ENCODE measurements at regions not wholly inside any gene's neighbourhood (a gene's known extent, or its start where the extent isn't known, plus 50 kb on each side); places are given as distances from the start of the nearest gene placed in this dataset.
"Not testable (repeated sequence)": the region's sequence is repeated elsewhere in the genome, so short reads cannot be mapped to it uniquely, and the experiment has no call there.

GRCh38 chr10:35776557-35776956, 134.5 kb upstream of the FZD8 start:
- not testable (repeated sequence) for H3K4me1 ChIP-seq (ENCODE audit: control insufficient read depth, insufficient read depth, low read length); H3K36me3 ChIP-seq (ENCODE audit: control insufficient read depth, insufficient read depth, low read length); H3K27ac ChIP-seq (ENCODE audit: low read depth, low read length); H3K27me3 ChIP-seq (ENCODE audit: control insufficient read depth, insufficient read depth, low read length); DNase-seq (ENCODE audit: low read depth in 4 of 6, low spot score in 6 of 6); H3K4me3 ChIP-seq (ENCODE audit: low read depth, low read length); H3K9me3 ChIP-seq (ENCODE audit: control insufficient read depth, insufficient read depth, low read length)

DNA sequence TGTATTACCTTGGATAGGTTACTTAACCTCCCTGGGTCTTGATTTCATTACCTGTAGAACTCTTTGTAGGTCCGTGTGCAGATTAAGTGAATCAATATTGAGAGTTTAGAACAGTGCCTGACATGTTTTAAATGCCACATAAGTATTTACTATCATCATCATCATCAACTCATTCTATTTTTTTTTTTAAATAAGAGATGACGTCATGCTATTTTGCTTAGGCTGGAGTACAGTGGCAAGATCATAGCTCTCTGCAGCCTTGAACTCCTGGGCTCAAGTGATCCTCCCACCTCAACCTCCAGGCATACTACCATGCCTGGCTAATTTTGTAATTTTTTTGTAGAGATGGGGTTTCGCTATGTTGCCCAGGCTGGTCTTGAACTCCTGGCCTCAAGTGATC, 132.0 kb upstream of the FZD8 start:
- Histone ChIP-seq H3K27ac (ENCODE audit: low read depth, low read length) (no peak overlapping the region), H3K36me3 (ENCODE audit: control insufficient read depth, insufficient read depth, low read length) (no peaks in the 10 kb centered on the region), H3K4me3 (ENCODE audit: low read depth, low read length) (no peak overlapping the region), H3K27me3 (ENCODE audit: control insufficient read depth, insufficient read depth, low read length) (no peaks in the 10 kb centered on the region), H3K9me3 (ENCODE audit: control insufficient read depth, insufficient read depth, low read length) (no peaks in the 10 kb centered on the region), H3K4me1 (ENCODE audit: control insufficient read depth, insufficient read depth, low read length) (no peaks in the 10 kb centered on the region)
- DNase-seq (ENCODE audit: low read depth in 4 of 6, low spot score in 6 of 6) = no peak
- WGBS (ENCODE audit: insufficient coverage) = no CpG with 5 or more reads among the region's 3 CpGs

- 86% methylated on average over 1 of the region's 4 CpGs for WGBS (ENCODE audit: insufficient coverage)
- DNase-seq (ENCODE audit: low read depth in 4 of 6, low spot score in 6 of 6) = no peak
- no peaks in the 10 kb centered on the region for H3K36me3 ChIP-seq (ENCODE audit: control insufficient read depth, insufficient read depth, low read length)
- H3K9me3 ChIP-seq (ENCODE audit: control insufficient read depth, insufficient read depth, low read length) = no peaks in the 10 kb centered on the region
- no peaks in the 10 kb centered on the region for H3K4me1 ChIP-seq (ENCODE audit: control insufficient read depth, insufficient read depth, low read length)
- no peaks in the 10 kb centered on the region for H3K27me3 ChIP-seq (ENCODE audit: control insufficient read depth, insufficient read depth, low read length)
- H3K4me3 ChIP-seq (ENCODE audit: low read depth, low read length) = no peak overlapping the region
- no peak overlapping the region for H3K27ac ChIP-seq (ENCODE audit: low read depth, low read length)
Observed at GRCh38 chr10:35770817-35771355, 128.8 kb upstream of the FZD8 start.

DNA sequence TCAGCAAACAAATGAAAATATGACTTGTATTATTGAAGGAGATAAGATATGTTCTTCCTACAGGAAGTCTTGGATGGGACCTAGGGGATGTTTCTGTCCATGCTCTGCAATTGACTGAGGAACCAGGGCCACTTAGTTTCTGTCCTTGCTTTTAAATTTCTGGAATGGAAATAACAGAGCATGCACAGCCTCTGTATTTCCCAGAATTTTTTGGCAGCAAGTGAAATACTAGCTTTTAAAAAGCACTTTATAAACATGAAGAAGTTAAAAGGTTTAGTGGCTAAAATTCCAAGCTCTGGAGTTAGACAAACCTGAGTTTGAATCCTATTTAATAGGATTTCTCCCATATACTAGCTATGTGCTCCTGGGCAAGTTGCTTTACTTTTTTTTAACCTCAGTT, 127.7 kb upstream of the FZD8 start:
- Histone ChIP-seq H3K27ac (ENCODE audit: low read depth, low read length) (no peak overlapping the region), H3K36me3 (ENCODE audit: control insufficient read depth, insufficient read depth, low read length) (no peaks in the 10 kb centered on the region), H3K27me3 (ENCODE audit: control insufficient read depth, insufficient read depth, low read length) (no peaks in the 10 kb centered on the region), H3K4me1 (ENCODE audit: control insufficient read depth, insufficient read depth, low read length) (peaks cover 5% of the 10 kb centered on the region), H3K9me3 (ENCODE audit: control insufficient read depth, insufficient read depth, low read length) (no peaks in the 10 kb centered on the region), H3K4me3 (ENCODE audit: low read depth, low read length) (no peak overlapping the region)
- DNase-seq (ENCODE audit: low read depth in 4 of 6, low spot score in 6 of 6) = no peak

DNA sequence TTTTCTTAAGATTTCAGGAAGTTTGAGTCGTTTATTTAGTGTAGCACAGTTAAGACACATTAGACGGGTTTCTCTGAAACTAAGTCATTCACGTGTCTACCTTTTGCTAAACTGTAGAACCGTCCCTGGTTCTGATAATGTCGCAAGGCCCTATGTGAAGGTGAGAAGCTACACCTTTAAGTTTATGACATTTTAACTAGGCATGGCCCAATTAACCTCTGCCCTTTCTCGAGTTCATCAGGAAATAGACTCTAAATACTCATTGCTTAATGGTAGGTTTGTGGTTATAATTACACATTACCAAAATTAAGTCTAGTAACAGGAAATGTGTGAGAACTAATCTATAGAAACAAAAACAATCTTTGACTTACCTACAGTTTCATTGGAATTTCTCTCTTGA, 126.6 kb upstream of the FZD8 start:
- no peak for DNase-seq (ENCODE audit: low read depth in 4 of 6, low spot score in 6 of 6)
- no peaks in the 10 kb centered on the region for H3K36me3 ChIP-seq (ENCODE audit: control insufficient read depth, insufficient read depth, low read length)
- WGBS (ENCODE audit: insufficient coverage) = no CpG with 5 or more reads among the region's 6 CpGs
- H3K4me1 ChIP-seq (ENCODE audit: control insufficient read depth, insufficient read depth, low read length) = peaks cover 5% of the 10 kb centered on the region
- H3K27me3 ChIP-seq (ENCODE audit: control insufficient read depth, insufficient read depth, low read length) = no peaks in the 10 kb centered on the region
- no peak overlapping the region for H3K4me3 ChIP-seq (ENCODE audit: low read depth, low read length)
- H3K9me3 ChIP-seq (ENCODE audit: control insufficient read depth, insufficient read depth, low read length) = no peaks in the 10 kb centered on the region
- H3K27ac ChIP-seq (ENCODE audit: low read depth, low read length) = no peak overlapping the region

DNA sequence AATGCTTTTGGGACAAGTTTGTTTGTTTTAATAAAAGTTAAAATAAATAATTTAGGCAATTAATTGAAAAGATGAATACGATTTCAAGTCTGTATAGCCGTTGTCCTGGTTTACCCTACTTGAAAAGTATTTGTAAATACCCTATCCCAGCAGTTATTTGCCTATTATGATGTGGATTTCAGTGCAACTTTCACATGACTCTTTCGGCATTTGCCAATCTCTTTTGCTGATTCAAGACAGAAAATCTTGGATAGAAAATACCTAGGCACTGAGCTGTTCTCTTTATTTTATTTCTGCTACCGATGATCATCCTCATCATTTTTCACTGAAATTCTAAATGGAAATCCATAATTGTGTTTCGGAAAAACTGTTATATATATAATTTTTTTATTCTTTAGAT, 125.9 kb upstream of the FZD8 start:
- H3K27me3 ChIP-seq (ENCODE audit: control insufficient read depth, insufficient read depth, low read length) = no peaks in the 10 kb centered on the region
- no peak for DNase-seq (ENCODE audit: low read depth in 4 of 6, low spot score in 6 of 6)
- H3K9me3 ChIP-seq (ENCODE audit: control insufficient read depth, insufficient read depth, low read length) = no peaks in the 10 kb centered on the region
- no peak overlapping the region for H3K27ac ChIP-seq (ENCODE audit: low read depth, low read length)
- no peak overlapping the region for H3K4me3 ChIP-seq (ENCODE audit: low read depth, low read length)
- H3K4me1 ChIP-seq (ENCODE audit: control insufficient read depth, insufficient read depth, low read length) = peaks cover 5% of the 10 kb centered on the region
- H3K36me3 ChIP-seq (ENCODE audit: control insufficient read depth, insufficient read depth, low read length) = no peaks in the 10 kb centered on the region
- WGBS (ENCODE audit: insufficient coverage) = 100% methylated on average over 1 of the region's 5 CpGs

DNA sequence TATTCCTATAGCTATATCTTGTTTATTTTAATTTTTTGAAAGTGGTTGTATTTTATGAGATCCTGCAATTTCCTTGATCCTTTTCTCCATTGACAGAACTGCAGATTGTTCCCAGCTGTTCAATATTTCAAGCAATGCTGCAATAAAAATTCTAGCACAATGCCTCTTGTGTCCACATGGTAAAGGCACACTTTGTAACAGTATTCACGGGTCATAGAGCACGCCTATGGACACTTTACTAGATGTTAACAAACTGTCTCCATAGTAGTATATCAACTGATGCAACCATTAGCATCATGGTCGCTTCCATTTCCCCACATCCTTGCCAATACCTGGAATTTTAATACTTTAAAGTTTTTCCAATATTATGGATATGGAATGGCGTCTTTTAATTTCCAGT, 123.9 kb upstream of the FZD8 start:
- Histone ChIP-seq H3K4me1 (ENCODE audit: control insufficient read depth, insufficient read depth, low read length) (peaks cover 5% of the 10 kb centered on the region), H3K27me3 (ENCODE audit: control insufficient read depth, insufficient read depth, low read length) (no peaks in the 10 kb centered on the region), H3K9me3 (ENCODE audit: control insufficient read depth, insufficient read depth, low read length) (no peaks in the 10 kb centered on the region), H3K36me3 (ENCODE audit: control insufficient read depth, insufficient read depth, low read length) (no peaks in the 10 kb centered on the region), H3K27ac (ENCODE audit: low read depth, low read length) (no peak overlapping the region), H3K4me3 (ENCODE audit: low read depth, low read length) (no peak overlapping the region)
- WGBS (ENCODE audit: insufficient coverage) = no CpG with 5 or more reads among the region's 4 CpGs
- DNase-seq (ENCODE audit: low read depth in 4 of 6, low spot score in 6 of 6) = no peak

DNA sequence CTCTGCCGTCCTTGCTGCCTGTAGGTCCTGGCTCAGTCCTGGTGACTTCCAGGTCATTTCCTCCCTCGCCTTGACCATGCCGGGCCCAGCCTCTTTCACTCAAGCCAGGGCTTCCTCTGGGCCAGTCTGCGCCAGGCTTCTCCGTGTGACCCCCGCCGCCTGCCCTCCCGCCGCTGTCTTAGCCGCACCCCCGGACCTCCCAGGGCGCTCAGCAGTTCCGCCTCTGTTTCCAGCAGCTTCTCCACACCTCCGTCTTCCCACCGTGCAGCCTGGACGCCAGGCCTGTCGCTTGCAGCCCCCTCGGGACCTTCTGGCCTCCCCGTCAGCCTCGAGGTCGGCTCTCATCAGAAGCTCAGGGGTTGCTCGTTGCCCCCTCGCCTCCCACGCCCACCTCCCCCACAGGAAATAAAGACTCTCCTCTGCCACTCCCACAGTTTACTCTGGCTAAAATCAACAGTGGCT, 123.0 kb upstream of the FZD8 start:
- no peak overlapping the region for H3K4me3 ChIP-seq (ENCODE audit: low read depth, low read length)
- no peaks in the 10 kb centered on the region for H3K9me3 ChIP-seq (ENCODE audit: control insufficient read depth, insufficient read depth, low read length)
- WGBS (ENCODE audit: insufficient coverage) = 29% methylated on average over 21 of the region's 24 CpGs
- no peak for DNase-seq (ENCODE audit: low read depth in 4 of 6, low spot score in 6 of 6)
- peaks cover 5% of the 10 kb centered on the region for H3K4me1 ChIP-seq (ENCODE audit: control insufficient read depth, insufficient read depth, low read length)
- no peaks in the 10 kb centered on the region for H3K36me3 ChIP-seq (ENCODE audit: control insufficient read depth, insufficient read depth, low read length)
- no peaks in the 10 kb centered on the region for H3K27me3 ChIP-seq (ENCODE audit: control insufficient read depth, insufficient read depth, low read length)
- H3K27ac ChIP-seq (ENCODE audit: low read depth, low read length) = no peak overlapping the region

DNA sequence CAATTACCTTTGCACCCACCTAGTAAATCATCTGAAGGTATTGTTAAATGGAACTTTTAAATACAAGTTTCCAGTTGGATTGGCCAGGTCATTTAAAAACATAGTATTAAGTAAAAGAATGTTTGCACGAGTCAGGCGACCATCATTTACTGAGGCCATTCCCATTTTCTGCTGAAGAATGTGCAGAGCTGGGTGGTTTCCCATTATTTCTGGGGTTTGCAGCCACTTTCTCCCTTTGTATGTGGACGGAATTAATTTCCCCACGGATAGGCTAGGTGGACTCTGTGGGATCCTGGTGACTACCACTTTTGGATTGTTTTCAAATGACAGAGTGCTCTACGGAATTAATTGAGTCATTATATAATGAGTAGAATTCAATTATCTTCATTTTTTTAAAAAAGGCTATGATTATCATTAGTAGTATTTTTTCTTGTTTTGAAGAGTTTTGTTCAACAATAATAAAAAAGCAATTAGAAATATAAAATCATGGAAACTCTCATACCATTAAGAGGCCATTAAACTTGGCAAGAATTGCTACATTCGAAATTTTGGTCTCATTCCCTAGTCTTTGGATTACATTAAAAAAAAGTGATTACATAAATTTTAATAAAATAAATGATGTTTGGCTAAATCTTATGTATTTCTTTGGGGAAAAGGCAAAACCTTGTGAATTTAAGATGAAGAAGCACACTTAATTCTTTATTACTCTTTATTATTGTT, 120.4 kb upstream of the FZD8 start:
- Histone ChIP-seq H3K27me3 (ENCODE audit: control insufficient read depth, insufficient read depth, low read length) (no peaks in the 10 kb centered on the region), H3K27ac (ENCODE audit: low read depth, low read length) (no peak overlapping the region), H3K4me3 (ENCODE audit: low read depth, low read length) (no peak overlapping the region), H3K9me3 (ENCODE audit: control insufficient read depth, insufficient read depth, low read length) (no peaks in the 10 kb centered on the region), H3K36me3 (ENCODE audit: control insufficient read depth, insufficient read depth, low read length) (no peaks in the 10 kb centered on the region), H3K4me1 (ENCODE audit: control insufficient read depth, insufficient read depth, low read length) (peaks cover 5% of the 10 kb centered on the region)
- DNase-seq (ENCODE audit: low read depth in 4 of 6, low spot score in 6 of 6) = no peak
- 50% methylated on average over 2 of the region's 6 CpGs for WGBS (ENCODE audit: insufficient coverage)

GRCh38 chr10:35758076-35758475, 116.0 kb upstream of the FZD8 start:
- Histone ChIP-seq H3K36me3 (ENCODE audit: control insufficient read depth, insufficient read depth, low read length) (no peaks in the 10 kb centered on the region), H3K9me3 (ENCODE audit: control insufficient read depth, insufficient read depth, low read length) (no peaks in the 10 kb centered on the region), H3K27ac (ENCODE audit: low read depth, low read length) (no peak overlapping the region), H3K4me3 (ENCODE audit: low read depth, low read length) (no peak overlapping the region), H3K27me3 (ENCODE audit: control insufficient read depth, insufficient read depth, low read length) (no peaks in the 10 kb centered on the region), H3K4me1 (ENCODE audit: control insufficient read depth, insufficient read depth, low read length) (no peaks in the 10 kb centered on the region)
- DNase-seq (ENCODE audit: low read depth in 4 of 6, low spot score in 6 of 6) = no peak
- WGBS (ENCODE audit: insufficient coverage) = 94% methylated on average over 7 of the region's 9 CpGs

Measured in spinal cord (tissue), 9 donors.